GM23338 (cell line): ENCODE measurements at regions not wholly inside any gene's neighbourhood (a gene's known extent, or its start where the extent isn't known, plus 50 kb on each side); places are given as distances from the start of the nearest gene placed in this dataset.

Experiments used
- ATAC-seq: fragments of 200-7000 bp; cut with Tn5 transposase; 3 replicates; pipeline ENCODE4 v1.9.1; 2020
- DNase-seq: peaks from one replicate; pipeline ENCODE4 v3.0.0-alpha.2; 2015; ENCODE audit warnings: low spot score
- H2AFZ ChIP-seq: fragments of 200-600 bp; sonication (generic); 2 replicates; pipeline ENCODE4 v1.8.0; 2016; ENCODE audit warnings: antibody characterized with exemption, mild to moderate bottlenecking, moderate library complexity
- H3F3A ChIP-seq: fragments of 200-600 bp; sonication (generic); replicated peaks from 2 replicates; pipeline ENCODE4 v1.8.0; 2017; ENCODE audit warnings: antibody characterized with exemption, mixed run types, low read depth
- H3K27ac ChIP-seq: fragments of 200-600 bp; sonication (generic); 2 replicates; pipeline ENCODE4 v1.6.1; 2016; ENCODE audit warnings: low read depth
- H3K27me3 ChIP-seq: fragments of 200-600 bp; sonication (generic); 2 replicates; pipeline ENCODE4 v1.8.0; 2016; ENCODE audit warnings: mild to moderate bottlenecking, mixed run types, moderate library complexity; ENCODE audit not compliant: insufficient read depth
- H3K36me3 ChIP-seq: fragments of 200-600 bp; sonication (generic); 2 replicates; pipeline ENCODE4 v1.8.0; 2016; ENCODE audit warnings: mild to moderate bottlenecking; ENCODE audit not compliant: insufficient read depth
- H3K4me1 ChIP-seq: fragments of 200-600 bp; sonication (generic); 2 replicates; pipeline ENCODE4 v1.8.0; 2016; ENCODE audit warnings: mild to moderate bottlenecking, moderate library complexity; ENCODE audit not compliant: insufficient read depth
- H3K4me2 ChIP-seq: fragments of 200-600 bp; sonication (generic); 2 replicates; pipeline ENCODE4 v1.7.1; 2017; ENCODE audit warnings: mixed run types
- H3K4me3 ChIP-seq: fragments of 200-600 bp; sonication (generic); 2 replicates; pipeline ENCODE4 v1.6.1; 2016; ENCODE audit warnings: mixed run types
- H3K79me2 ChIP-seq: fragments of 200-600 bp; sonication (generic); replicated peaks from 2 replicates; pipeline ENCODE4 v1.8.0; 2017; ENCODE audit warnings: mild to moderate bottlenecking; ENCODE audit not compliant: insufficient read depth
- H3K9me2 ChIP-seq: fragments of 200-600 bp; sonication (generic); 2 replicates; pipeline ENCODE4 v1.8.0; 2017; ENCODE audit not compliant: insufficient read depth
- H4K20me1 ChIP-seq: fragments of 200-600 bp; sonication (generic); replicated peaks from 2 replicates; pipeline ENCODE4 v1.8.0; 2017; ENCODE audit warnings: mild to moderate bottlenecking; ENCODE audit not compliant: insufficient read depth
- H3K27ac Mint-ChIP-seq: 2 replicates; pipeline ENCODE4 v1.8.0; 2020; ENCODE audit warnings: inconsistent platforms, mild to moderate bottlenecking, moderate library complexity, mixed read lengths
- H3K27me3 Mint-ChIP-seq: 3 replicates; pipeline ENCODE4 v1.8.0; 2022; ENCODE audit warnings: low read depth, mild to moderate bottlenecking, moderate library complexity, mixed read lengths, inconsistent platforms; ENCODE audit not compliant: insufficient read depth, poor library complexity
- H3K36me3 Mint-ChIP-seq: 3 replicates; pipeline ENCODE4 v1.8.0; 2021; ENCODE audit warnings: low read depth, mild to moderate bottlenecking, inconsistent platforms, moderate library complexity, mixed read lengths
- H3K4me1 Mint-ChIP-seq: 3 replicates; pipeline ENCODE4 v1.8.0; 2020; ENCODE audit warnings: mild to moderate bottlenecking, inconsistent platforms, mixed read lengths
- H3K4me3 Mint-ChIP-seq: 3 replicates; pipeline ENCODE4 v1.8.0; 2021; ENCODE audit warnings: moderate library complexity, mild to moderate bottlenecking, inconsistent platforms, mixed read lengths
- H3K9me3 Mint-ChIP-seq: 3 replicates; pipeline ENCODE4 v1.8.0; 2020; ENCODE audit warnings: moderate library complexity, mild to moderate bottlenecking, inconsistent platforms, mixed read lengths
- CREB1 ChIP-seq: fragments of 250-450 bp; sonication (Bioruptor Pico); IDR thresholded peaks from 2 replicates; pipeline ENCODE4 v1.5.0; 2020; ENCODE audit warnings: low read depth, mild to moderate bottlenecking, moderate library complexity
- CTCF ChIP-seq, 2 experiments: fragments of 200-600 bp in 1 of 2; sonication (generic) in 1 of 2; conservative IDR thresholded peaks; 2 replicates each; pipeline versions ENCODE4 v1.5.1 to v1.6.1; 2016 to 2017; ENCODE audit warnings: antibody characterized with exemption in 2 of 2, low read depth in 2 of 2, mild to moderate bottlenecking in 2 of 2, moderate library complexity in 1 of 2
- ETS1 ChIP-seq: IDR thresholded peaks from 2 replicates; pipeline ENCODE4 v1.6.1; 2016; ENCODE audit warnings: antibody characterized with exemption
- EZH2phosphoT487 ChIP-seq: fragments of 200-600 bp; sonication (generic); IDR thresholded peaks from one replicate; pipeline ENCODE4 v1.8.1; 2018; ENCODE audit warnings: antibody characterized with exemption; ENCODE audit not compliant: unreplicated experiment
- POLR2AphosphoS5 ChIP-seq: IDR thresholded peaks from 2 replicates; pipeline ENCODE4 v1.6.1; 2016; ENCODE audit warnings: antibody characterized with exemption, low read depth
- STAT1 ChIP-seq: IDR thresholded peaks from one replicate; pipeline ENCODE4 v1.6.1; 2016; ENCODE audit warnings: antibody characterized with exemption; ENCODE audit not compliant: unreplicated experiment
- ZNF114 ChIP-seq: fragments of 250-450 bp; sonication (Bioruptor Pico); IDR thresholded peaks from 2 replicates; pipeline ENCODE4 v1.5.0; 2020; ENCODE audit warnings: mild to moderate bottlenecking, moderate library complexity
- ZNF462 ChIP-seq: fragments of 250-450 bp; sonication (Bioruptor Pico); IDR thresholded peaks from 2 replicates; pipeline ENCODE4 v1.5.0; 2020; ENCODE audit warnings: mild to moderate bottlenecking, moderate library complexity

GRCh38 chr2:22897428-22897827 is 487.6 kb upstream of the KLHL29 start (continued):
- TF ChIP-seq ZNF462 (CRISPR knock-in tag) = no peak
- no peak for TF ChIP-seq ZNF114 (CRISPR knock-in tag)
- TF ChIP-seq STAT1 = no peak
- no peak for TF ChIP-seq CTCF (conservative IDR thresholded peaks at IDR 0.05; ENCODE audit: low read depth in 2 of 2)

GRCh38 chr2:22900674-22901073 is 484.3 kb upstream of the KLHL29 start:
- Histone ChIP-seq H3K4me3 (no peak overlapping the region), H3K36me3 (no peaks in the 10 kb centered on the region; the same call in 1 of the 2 replicates), H3K79me2 (no peaks in the 10 kb centered on the region), H2AFZ (no peak overlapping the region), H3K9me2 (no peaks in the 10 kb centered on the region), H3K27me3 (no peaks in the 10 kb centered on the region), H3K27ac (no peak overlapping the region), H3K4me1 (no peaks in the 10 kb centered on the region), H3F3A (no peaks in the 10 kb centered on the region), H3K4me2 (no peak overlapping the region), H4K20me1 (no peaks in the 10 kb centered on the region)
- Mint-ChIP-seq H3K4me1 (no peaks in the 10 kb centered on the region; the same call in 2 of the 3 replicates), H3K27me3 (no peaks in the 10 kb centered on the region), H3K27ac (no peak overlapping the region), H3K9me3 (no peaks in the 10 kb centered on the region), H3K4me3 (no peak overlapping the region), H3K36me3 (no peaks in the 10 kb centered on the region)
- DNase-seq = no peak
- no peak for ATAC-seq
- TF ChIP-seq CREB1 (CRISPR knock-in tag) (no peak), POLR2AphosphoS5 (no peak), ETS1 (no peak), EZH2phosphoT487 (no peak)
